Aorta (tissue), 5 donors: ENCODE measurements at regions not wholly inside any gene's neighbourhood (a gene's known extent, or its start where the extent isn't known, plus 50 kb on each side); places are given as distances from the start of the nearest gene placed in this dataset.

Experiments
- ATAC-seq: fragments of 200-7000 bp; cut with Tn5 transposase; one replicate; pipeline ENCODE4 v1.9.1; 2022; ENCODE audit warnings: moderate library complexity; ENCODE audit not compliant: low FRiP score
- DNase-seq, 2 donors: peaks; one replicate each; pipeline ENCODE4 v3.0.0-alpha.2; 2020
- H3K27ac ChIP-seq, 2 donors: one replicate each; pipeline ENCODE4 v1.5.1; 2013; ENCODE audit warnings: low read length in 2 of 2, mild to moderate bottlenecking in 2 of 2, moderate library complexity in 2 of 2, control low read depth in 1 of 2, inconsistent platforms in 1 of 2, low read depth in 1 of 2
- H3K27me3 ChIP-seq, 2 donors: one replicate each; pipeline ENCODE4 v1.6.1; 2013; ENCODE audit warnings: control low read depth in 1 of 2, low read length in 1 of 2, mild to moderate bottlenecking in 1 of 2, moderate library complexity in 1 of 2; ENCODE audit not compliant: insufficient read depth in 2 of 2, control insufficient read depth in 1 of 2
- H3K36me3 ChIP-seq, 2 donors: one replicate each; pipeline ENCODE4 v1.6.1; 2013; ENCODE audit warnings: control low read depth in 1 of 2, low read length in 1 of 2, mild to moderate bottlenecking in 1 of 2; ENCODE audit not compliant: insufficient read depth in 2 of 2, control insufficient read depth in 1 of 2
- H3K4me1 ChIP-seq, 2 donors: one replicate each; pipeline ENCODE4 v1.6.1; 2013; ENCODE audit warnings: low read length in 2 of 2, control low read depth in 1 of 2, mild to moderate bottlenecking in 1 of 2, moderate library complexity in 1 of 2; ENCODE audit not compliant: insufficient read depth in 2 of 2, control insufficient read depth in 1 of 2
- H3K4me3 ChIP-seq, 2 donors: one replicate each; pipeline ENCODE4 v1.5.1; 2013; ENCODE audit warnings: low read length in 2 of 2, control low read depth in 1 of 2, mild to moderate bottlenecking in 1 of 2
- H3K9me3 ChIP-seq: one replicate; pipeline ENCODE4 v1.6.1; 2013; ENCODE audit warnings: mild to moderate bottlenecking, low read length; ENCODE audit not compliant: control insufficient read depth
- WGBS, 2 donors: extraction: QIAGEN DNeasy Blood & Tissue Kit; methylation state at CpG; one replicate each; pipeline ENCODE4 v1.1.7; 2013; 5-methylcytosine and 5-hydroxymethylcytosine counted together
- intact Hi-C, 2 donors: fragments of 100-400 bp; cut with DNase I; formaldehyde crosslinking; loops; one replicate each; pipeline versions ENCODE4 v1.14.2 to v1.15.0; 2022
- donor health status: healthy with polysubstance abuse.
- donor health status: Bipolar disorder and iron deficiency.
- donor health status: DM: no; HTN: no; CAD: no.
- donor health status: DM: no; HTN: no; CAD: no.
- donor health status: DM: yes; HTN: yes; CAD: no.

DNA sequence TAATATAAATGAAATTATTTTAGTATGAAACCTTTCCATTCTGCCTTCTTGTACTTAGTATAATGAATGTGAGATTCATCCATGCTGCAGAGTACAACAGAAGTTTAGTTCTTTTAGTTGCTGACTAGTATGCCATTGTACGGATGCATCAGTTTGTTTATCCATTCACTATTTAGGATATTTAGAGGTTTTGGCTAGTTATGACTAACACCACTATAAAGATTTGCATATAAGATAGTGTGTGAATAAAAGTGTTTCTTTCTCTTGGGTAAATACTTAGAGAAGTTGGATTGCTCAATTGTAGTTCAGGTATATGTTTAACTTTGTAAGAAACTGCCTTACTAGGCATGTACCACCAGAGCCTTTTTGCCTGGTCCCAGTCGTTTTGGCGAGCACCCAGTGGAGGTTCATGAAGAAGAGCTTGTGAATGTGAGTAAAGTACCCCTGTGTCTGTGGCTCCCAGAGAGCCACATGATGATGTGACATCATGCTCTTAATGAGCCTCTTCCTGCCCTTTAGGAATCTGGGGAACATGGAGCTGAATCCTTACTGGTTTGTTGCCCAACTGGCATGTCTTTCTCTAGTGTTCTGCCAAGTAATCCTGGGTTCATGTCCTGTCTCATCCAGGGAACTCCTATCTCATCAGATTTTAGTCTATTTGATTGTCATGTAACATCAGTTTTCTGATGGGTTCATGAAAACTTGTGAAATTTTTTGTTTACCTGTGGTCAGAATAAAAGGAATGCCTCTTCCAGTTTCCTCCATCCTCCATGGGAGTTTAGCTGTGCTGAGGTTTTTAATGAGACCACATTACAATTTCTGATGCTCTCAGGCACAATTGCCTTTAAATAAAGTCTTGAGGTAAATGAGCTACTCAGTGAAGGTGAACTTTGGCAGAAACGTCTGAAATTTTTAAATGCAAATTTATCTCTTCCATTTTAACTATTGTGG, 234.8 kb downstream of the CASP12 start:
- peaks cover 2% of the 10 kb centered on the region for H3K9me3 ChIP-seq
- no peak overlapping the region for H3K4me3 ChIP-seq
- ATAC-seq (no peak), DNase-seq (no peak)
- 87 to 88% methylated on average over 4 of the region's 4 CpGs for WGBS, 2 donors
- H3K27me3 ChIP-seq: no peaks in the 10 kb centered on the region
- no peak overlapping the region for H3K27ac ChIP-seq
- no peaks in the 10 kb centered on the region for H3K36me3 ChIP-seq
- intact Hi-C loops: no loop called here
- H3K4me1 ChIP-seq: no peaks in the 10 kb centered on the region

DNA sequence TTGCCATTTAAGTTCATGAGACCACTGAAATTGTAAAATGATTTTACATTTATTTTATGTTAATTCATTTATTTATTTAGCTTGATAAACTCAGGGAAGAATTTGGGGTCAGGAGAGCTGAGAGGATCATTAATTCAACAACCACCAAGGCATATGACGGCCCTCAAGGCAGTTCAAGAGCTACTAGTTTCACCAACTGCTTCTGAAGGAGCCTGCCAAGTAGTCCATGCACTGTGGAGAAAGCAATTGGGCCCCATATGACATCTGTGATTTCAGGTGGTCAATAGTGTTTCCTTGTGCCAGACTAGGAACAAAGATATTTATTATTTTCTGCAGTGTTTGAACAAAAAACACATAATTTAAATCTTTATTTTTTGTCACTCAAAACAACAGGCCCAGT, 236.4 kb downstream of the CASP12 start:
- intact Hi-C loops: no loop called here
- DNase-seq (no peak), ATAC-seq (no peak)
- 74 to 88% methylated on average over 1 of the region's 1 CpG for WGBS, 2 donors
- Histone ChIP-seq H3K4me1 (no peaks in the 10 kb centered on the region), H3K27me3 (no peaks in the 10 kb centered on the region), H3K9me3 (peaks cover 2% of the 10 kb centered on the region), H3K4me3 (no peak overlapping the region), H3K36me3 (no peaks in the 10 kb centered on the region), H3K27ac (no peak overlapping the region)

DNA sequence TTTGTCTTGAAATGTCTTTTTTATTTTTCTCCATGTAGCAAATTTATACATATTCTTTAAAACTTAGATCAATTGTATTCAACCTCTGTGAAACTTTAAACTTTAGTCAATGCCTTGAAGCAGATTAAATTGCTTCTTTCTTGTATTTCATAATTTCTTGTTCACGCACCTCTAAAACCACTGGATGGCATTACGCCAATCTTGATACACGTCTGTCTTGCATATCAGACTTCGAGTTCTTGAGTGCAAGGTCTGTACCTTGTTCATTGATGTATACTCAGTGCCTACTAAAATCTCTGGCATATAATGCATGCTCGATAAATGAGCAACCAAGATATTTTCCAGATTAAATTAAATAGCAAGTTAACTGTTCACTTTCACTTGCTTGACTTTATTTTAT, 236.8 kb downstream of the CASP12 start:
- WGBS, 2 donors: 65 to 67% methylated on average over 5 of the region's 5 CpGs
- intact Hi-C loops: no loop called here
- H3K27me3 ChIP-seq: no peaks in the 10 kb centered on the region
- H3K36me3 ChIP-seq: no peaks in the 10 kb centered on the region
- no peak overlapping the region for H3K4me3 ChIP-seq
- ATAC-seq (no peak), DNase-seq (no peak)
- H3K4me1 ChIP-seq: no peaks in the 10 kb centered on the region
- H3K9me3 ChIP-seq: peaks cover 2% of the 10 kb centered on the region
- H3K27ac ChIP-seq: no peak overlapping the region

DNA sequence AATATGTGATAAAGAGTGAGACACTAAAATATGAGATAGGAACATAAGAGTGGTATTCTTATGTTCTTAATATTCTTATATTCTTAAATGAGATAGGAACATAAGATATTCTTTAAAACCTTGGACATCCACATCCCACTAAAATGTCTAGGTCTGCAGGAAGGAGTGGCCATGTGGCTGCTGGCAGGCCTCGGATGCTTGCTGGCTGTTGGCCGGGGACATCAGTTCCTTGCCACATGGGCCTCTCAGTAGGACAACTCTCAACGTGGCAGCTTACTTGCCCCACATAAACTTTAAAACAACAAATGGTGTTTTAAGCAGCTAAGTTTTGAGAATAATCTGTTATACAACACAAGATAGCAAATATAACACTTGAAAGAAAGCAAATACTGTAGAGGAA, 240.1 kb downstream of the CASP12 start:
- Histone ChIP-seq H3K27me3 (no peaks in the 10 kb centered on the region), H3K9me3 (peaks cover 2% of the 10 kb centered on the region), H3K27ac (no peak overlapping the region), H3K36me3 (no peaks in the 10 kb centered on the region), H3K4me3 (no peak overlapping the region), H3K4me1 (no peaks in the 10 kb centered on the region)
- intact Hi-C loops: no loop called here
- ATAC-seq (no peak), DNase-seq (no peak)
- WGBS, 2 donors: 76 to 78% methylated on average over 3 of the region's 3 CpGs

DNA sequence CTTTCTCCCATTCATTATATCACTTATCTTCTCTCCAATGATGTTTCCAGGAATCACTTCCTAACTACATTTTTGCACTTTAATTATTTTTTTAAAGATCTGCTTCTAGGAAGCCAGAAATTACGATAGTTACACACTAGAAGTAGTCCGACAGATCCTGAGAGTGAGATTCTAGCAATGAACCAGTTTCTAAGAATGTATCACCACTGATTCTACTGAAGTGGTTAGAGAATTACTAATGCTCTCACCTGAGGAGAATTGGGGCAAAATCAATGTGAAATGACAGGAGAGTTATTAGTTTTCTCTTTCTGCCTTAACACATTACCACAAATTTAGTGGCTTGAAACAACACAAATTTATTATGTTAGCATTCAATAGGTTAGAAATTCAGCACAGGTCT, 241.2 kb downstream of the CASP12 start:
- intact Hi-C loops: no loop called here
- Histone ChIP-seq H3K4me1 (no peaks in the 10 kb centered on the region), H3K36me3 (no peaks in the 10 kb centered on the region), H3K9me3 (peaks cover 2% of the 10 kb centered on the region), H3K27me3 (no peaks in the 10 kb centered on the region), H3K27ac (no peak overlapping the region), H3K4me3 (no peak overlapping the region)
- no peak for DNase-seq
- ATAC-seq: no peak
- WGBS, 2 donors: 92 to 95% methylated on average over 2 of the region's 2 CpGs

DNA sequence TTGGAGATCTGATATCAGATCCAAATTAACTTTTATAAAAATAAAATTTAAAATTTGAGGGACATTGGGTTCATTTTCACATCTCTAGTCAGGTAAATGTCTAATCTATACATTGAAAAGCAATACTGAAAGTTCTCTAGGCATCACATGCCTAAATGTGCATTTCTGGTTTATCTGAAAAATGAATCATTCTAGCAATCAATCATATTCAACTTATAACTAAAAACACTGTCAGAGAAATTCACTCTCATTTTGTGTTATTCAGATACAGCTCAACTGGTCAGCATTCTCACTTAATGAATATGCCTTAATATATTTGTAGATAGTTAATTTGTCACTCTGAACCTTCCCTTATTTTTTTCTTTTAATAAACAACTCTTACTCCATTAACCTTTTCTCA, 243.2 kb downstream of the CASP12 start:
- H3K9me3 ChIP-seq: peaks cover 2% of the 10 kb centered on the region
- H3K4me1 ChIP-seq: no peaks in the 10 kb centered on the region
- no peaks in the 10 kb centered on the region for H3K27me3 ChIP-seq
- no peak overlapping the region for H3K4me3 ChIP-seq
- intact Hi-C loops: no loop called here
- ATAC-seq (no peak), DNase-seq (no peak)
- no peak overlapping the region for H3K27ac ChIP-seq
- no peaks in the 10 kb centered on the region for H3K36me3 ChIP-seq

DNA sequence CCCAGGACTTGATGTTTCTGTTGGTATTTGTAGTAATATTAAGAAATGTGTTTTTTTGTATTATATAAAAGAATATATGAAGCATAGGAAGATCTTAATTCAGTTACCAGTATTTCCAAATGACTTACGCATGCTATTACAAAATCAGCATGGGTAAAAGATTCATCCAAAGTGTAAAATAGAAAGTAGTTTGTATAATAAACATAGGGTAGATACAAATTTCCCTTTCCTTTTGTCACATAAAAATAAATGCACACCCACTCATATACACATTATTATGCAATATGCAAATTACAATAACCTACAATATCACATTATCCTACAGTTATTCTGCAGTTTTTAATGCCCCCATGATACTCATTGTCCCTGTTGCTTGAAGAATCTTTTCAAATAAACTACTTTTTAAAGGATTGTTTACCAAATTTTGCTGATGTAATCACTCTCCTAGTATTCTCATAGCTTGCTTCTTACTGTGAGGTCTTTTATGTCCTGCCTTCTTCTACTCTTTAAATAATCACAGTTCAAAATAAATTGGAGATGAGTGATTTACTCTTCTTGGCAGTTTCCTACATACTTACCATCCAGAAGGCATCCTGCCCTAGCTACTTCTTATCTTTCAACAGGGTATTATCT, 244.0 kb downstream of the CASP12 start:
- WGBS, 2 donors: 90 to 94% methylated on average over 1 of the region's 1 CpG
- Histone ChIP-seq H3K36me3 (no peaks in the 10 kb centered on the region), H3K4me3 (no peak overlapping the region), H3K9me3 (peaks cover 2% of the 10 kb centered on the region), H3K4me1 (no peaks in the 10 kb centered on the region), H3K27me3 (no peaks in the 10 kb centered on the region), H3K27ac (no peak overlapping the region)
- ATAC-seq: no peak
- intact Hi-C loops: no loop called here
- DNase-seq: no peak

DNA sequence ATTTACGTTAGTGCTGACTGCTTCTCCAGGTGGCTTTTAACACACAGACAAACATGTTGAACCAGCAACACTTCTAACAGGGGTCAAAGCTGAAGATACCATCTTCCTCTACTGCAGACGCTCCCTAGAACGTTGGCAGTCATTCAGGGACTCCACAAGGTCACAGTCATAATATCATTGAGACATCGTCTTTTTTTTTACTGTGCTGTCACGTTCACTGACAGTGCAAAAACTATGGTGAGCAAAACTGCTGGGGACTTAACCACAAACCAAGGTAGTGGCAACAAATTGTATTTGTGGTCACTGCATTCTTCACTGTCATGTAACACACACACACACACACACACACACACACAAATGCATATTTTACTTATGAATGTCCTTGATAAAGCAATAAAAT, 244.9 kb downstream of the CASP12 start:
- no peak for DNase-seq
- no peaks in the 10 kb centered on the region for H3K4me1 ChIP-seq
- no peaks in the 10 kb centered on the region for H3K27me3 ChIP-seq
- peak overlapping the region in 1 of 2 donors; percentile 18 for H3K4me3 ChIP-seq
- intact Hi-C loops: no loop called here
- no peaks in the 10 kb centered on the region for H3K36me3 ChIP-seq
- ATAC-seq: no peak
- 39 to 40% methylated on average over 5 of the region's 5 CpGs for WGBS, 2 donors
- H3K27ac ChIP-seq: no peak overlapping the region
- H3K9me3 ChIP-seq: no peaks in the 10 kb centered on the region

DNA sequence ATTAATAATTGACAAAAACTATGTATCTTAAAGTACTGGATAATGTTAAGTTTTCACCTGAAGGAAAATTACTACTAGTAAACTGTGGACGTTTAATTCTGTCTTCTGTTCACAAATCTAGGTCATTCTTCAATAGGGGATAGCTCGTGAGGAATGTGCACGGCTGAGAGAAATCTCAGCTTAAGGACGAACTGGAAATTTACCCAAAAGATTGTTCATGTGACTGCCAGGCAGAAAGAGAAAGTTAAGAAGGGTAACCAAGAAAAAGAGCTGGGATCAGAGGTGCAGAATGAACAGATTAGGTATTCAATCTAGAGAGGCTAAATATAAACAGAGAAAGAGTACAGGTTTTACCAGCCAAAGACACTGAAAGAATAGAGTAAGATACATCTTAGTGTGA, 245.3 kb downstream of the CASP12 start:
- 15 to 24% methylated on average over 4 of the region's 4 CpGs for WGBS, 2 donors
- H3K36me3 ChIP-seq: no peaks in the 10 kb centered on the region
- H3K27ac ChIP-seq: no peak overlapping the region
- no peaks in the 10 kb centered on the region for H3K27me3 ChIP-seq
- ATAC-seq: no peak
- H3K9me3 ChIP-seq: no peaks in the 10 kb centered on the region
- no peak overlapping the region for H3K4me3 ChIP-seq
- intact Hi-C loops: no loop called here
- no peaks in the 10 kb centered on the region for H3K4me1 ChIP-seq
- no peak for DNase-seq
